Keratinocyte (primary cell): ENCODE measurements at regions not wholly inside any gene's neighbourhood (a gene's known extent, or its start where the extent isn't known, plus 50 kb on each side); places are given as distances from the start of the nearest gene placed in this dataset.
"Not testable (repeated sequence)": the region's sequence is repeated elsewhere in the genome, so short reads cannot be mapped to it uniquely, and the experiment has no call there.

Experiments
- DNase-seq: peaks from one replicate; pipeline ENCODE4 v3.0.0-alpha.2; 2011; ENCODE audit warnings: low read depth, missing footprints, low spot score
- FAIRE-seq: peaks from 2 replicates; lab custom pipeline; 2011; peaks lifted over from hg19 to GRCh38; lab: Jason Lieb, UNC
- H2AFZ ChIP-seq: 2 replicates; pipeline ENCODE4 v1.6.0; 2012; ENCODE audit warnings: low read length, control low read depth, inconsistent platforms; ENCODE audit not compliant: control insufficient read depth
- H3K27ac ChIP-seq: 2 replicates; pipeline ENCODE4 v1.5.1; 2011; ENCODE audit warnings: low read length; ENCODE audit not compliant: control insufficient read depth, insufficient read depth
- H3K27me3 ChIP-seq: 3 replicates; pipeline ENCODE4 v1.6.0; 2011; ENCODE audit warnings: low read length; ENCODE audit not compliant: control insufficient read depth, insufficient read depth; ENCODE audit errors: extremely low read depth
- H3K36me3 ChIP-seq, 2 experiments: 2 replicates in 1 of 2; 3 replicates in 1 of 2; pipeline ENCODE4 v1.5.1; 2011; ENCODE audit warnings: low read length in 2 of 2, mild to moderate bottlenecking in 1 of 2; ENCODE audit not compliant: control insufficient read depth in 2 of 2, insufficient read depth in 2 of 2; ENCODE audit errors: extremely low read depth in 1 of 2
- H3K4me1 ChIP-seq: 3 replicates; pipeline ENCODE4 v1.5.1; 2011; ENCODE audit warnings: low read length; ENCODE audit not compliant: control insufficient read depth, insufficient read depth; ENCODE audit errors: extremely low read depth
- H3K4me2 ChIP-seq: 3 replicates; pipeline ENCODE4 v1.6.0; 2011; ENCODE audit warnings: low read depth, low read length; ENCODE audit not compliant: control insufficient read depth, insufficient read depth; ENCODE audit errors: extremely low read depth
- H3K4me3 ChIP-seq, 3 experiments: fragments of 200-600 bp in 1 of 3; sonication (generic) in 1 of 3; 2 replicates in 2 of 3; 3 replicates in 1 of 3; pipeline ENCODE4 v1.5.1; 2011 to 2016; ENCODE audit warnings: low read length in 3 of 3, mild to moderate bottlenecking in 3 of 3, control low read depth in 2 of 3, inconsistent platforms in 1 of 3, low read depth in 1 of 3, mixed read lengths in 1 of 3, mixed run types in 1 of 3, moderate library complexity in 1 of 3; ENCODE audit not compliant: control insufficient read depth in 2 of 3, insufficient read depth in 2 of 3; ENCODE audit errors: extremely low read depth in 1 of 3
- H3K79me2 ChIP-seq: 2 replicates; pipeline ENCODE4 v1.6.0; 2012; ENCODE audit warnings: low read length; ENCODE audit not compliant: control insufficient read depth, insufficient read depth
- H3K9ac ChIP-seq: 3 replicates; pipeline ENCODE4 v1.6.0; 2011; ENCODE audit warnings: low read length; ENCODE audit not compliant: control insufficient read depth, insufficient read depth; ENCODE audit errors: extremely low read depth
- H3K9me1 ChIP-seq: 3 replicates; pipeline ENCODE4 v1.6.0; 2011; ENCODE audit warnings: low read length; ENCODE audit not compliant: control insufficient read depth, insufficient read depth; ENCODE audit errors: extremely low read depth
- H3K9me3 ChIP-seq: 2 replicates; pipeline ENCODE4 v1.5.1; 2012; ENCODE audit warnings: low read depth, low read length; ENCODE audit not compliant: control insufficient read depth
- H4K20me1 ChIP-seq: 3 replicates; pipeline ENCODE4 v1.6.0; 2011; ENCODE audit warnings: low read length; ENCODE audit not compliant: control insufficient read depth, insufficient read depth; ENCODE audit errors: extremely low read depth
- EZH2 ChIP-seq: IDR thresholded peaks from one replicate; pipeline ENCODE4 v1.6.1; 2012; ENCODE audit warnings: inconsistent platforms, mild to moderate bottlenecking, low read length, moderate library complexity
- dilution Hi-C: fragments of 300-500 bp; cut with MboI; formaldehyde crosslinking; loops from one replicate; pipeline ENCODE4 v1.7.0; 2020; ENCODE audit warnings: low sequenced_read_pairs; ENCODE audit not compliant: extremely low pct_ligation_motif_present
- TF ChIP-seq, protein P1 (sequence below), 3 experiments: IDR thresholded peaks in 1 of 3; conservative IDR thresholded peaks in 1 of 3; optimal IDR thresholded peaks in 1 of 3; 2 replicates in 2 of 3; 3 replicates in 1 of 3; pipeline versions ENCODE3 to v1.5.1; 2011; ENCODE audit warnings: low read length in 3 of 3, mild to moderate bottlenecking in 3 of 3, moderate library complexity in 2 of 3, control low read depth in 1 of 3, inconsistent platforms in 1 of 3; ENCODE audit not compliant: insufficient read depth in 2 of 3; ENCODE audit errors: extremely low read depth in 1 of 3

DNA sequence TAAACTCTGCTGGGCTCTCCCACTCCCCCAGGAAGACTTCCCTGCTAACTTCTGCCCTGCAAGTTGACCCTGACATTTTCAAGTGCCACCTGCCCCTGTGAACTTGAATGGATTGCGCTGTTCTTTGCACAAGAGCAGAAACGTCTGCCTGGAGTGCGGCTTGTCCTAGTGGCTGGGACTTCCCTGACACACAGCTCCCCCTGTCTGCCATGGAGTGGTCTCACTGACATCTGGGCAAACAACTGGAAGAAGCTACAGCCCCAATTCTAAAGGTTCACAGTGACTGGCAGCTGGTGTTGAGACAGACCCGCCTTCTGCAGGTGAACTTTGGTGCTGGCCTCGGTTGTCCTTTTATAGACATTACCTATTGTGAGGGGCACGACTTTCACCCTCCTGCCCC is 138.7 kb downstream of the KLRB1 start:
- H3K4me3 ChIP-seq, H3K4me2 ChIP-seq, H3K27me3 ChIP-seq, FAIRE-seq, H3K79me2 ChIP-seq, H3K9me3 ChIP-seq, H3K9me1 ChIP-seq, H3K9ac ChIP-seq, H3K36me3 ChIP-seq, H2AFZ ChIP-seq, H4K20me1 ChIP-seq, DNase-seq, dilution Hi-C loops, H3K27ac ChIP-seq, H3K4me1 ChIP-seq: not testable (repeated sequence)
- TF ChIP-seq, protein P1, sequence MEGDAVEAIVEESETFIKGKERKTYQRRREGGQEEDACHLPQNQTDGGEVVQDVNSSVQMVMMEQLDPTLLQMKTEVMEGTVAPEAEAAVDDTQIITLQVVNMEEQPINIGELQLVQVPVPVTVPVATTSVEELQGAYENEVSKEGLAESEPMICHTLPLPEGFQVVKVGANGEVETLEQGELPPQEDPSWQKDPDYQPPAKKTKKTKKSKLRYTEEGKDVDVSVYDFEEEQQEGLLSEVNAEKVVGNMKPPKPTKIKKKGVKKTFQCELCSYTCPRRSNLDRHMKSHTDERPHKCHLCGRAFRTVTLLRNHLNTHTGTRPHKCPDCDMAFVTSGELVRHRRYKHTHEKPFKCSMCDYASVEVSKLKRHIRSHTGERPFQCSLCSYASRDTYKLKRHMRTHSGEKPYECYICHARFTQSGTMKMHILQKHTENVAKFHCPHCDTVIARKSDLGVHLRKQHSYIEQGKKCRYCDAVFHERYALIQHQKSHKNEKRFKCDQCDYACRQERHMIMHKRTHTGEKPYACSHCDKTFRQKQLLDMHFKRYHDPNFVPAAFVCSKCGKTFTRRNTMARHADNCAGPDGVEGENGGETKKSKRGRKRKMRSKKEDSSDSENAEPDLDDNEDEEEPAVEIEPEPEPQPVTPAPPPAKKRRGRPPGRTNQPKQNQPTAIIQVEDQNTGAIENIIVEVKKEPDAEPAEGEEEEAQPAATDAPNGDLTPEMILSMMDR (optimal IDR thresholded peaks at IDR 0.05 in 1 of 3, IDR thresholded peaks at IDR 0.05 in 1 of 3, conservative IDR thresholded peaks at IDR 0.05 in 1 of 3; ENCODE audit: extremely low read depth in 1 of 3, insufficient read depth in 2 of 3, low read length in 3 of 3): peak; percentile 23 to 56 (median 24)

GRCh38 chr12:9468144-9468543 is 139.6 kb downstream of the KLRB1 start:
- H3K79me2 ChIP-seq, H3K4me3 ChIP-seq, H3K4me1 ChIP-seq, DNase-seq, H3K4me2 ChIP-seq, H3K27ac ChIP-seq, H4K20me1 ChIP-seq, H3K27me3 ChIP-seq, FAIRE-seq, H3K36me3 ChIP-seq, H3K9ac ChIP-seq, dilution Hi-C loops, H2AFZ ChIP-seq, H3K9me3 ChIP-seq, H3K9me1 ChIP-seq: not testable (repeated sequence)

- dilution Hi-C loops: no loop called here
- Histone ChIP-seq H3K9ac (no peak overlapping the region), H3K79me2 (no peaks in the 10 kb centered on the region), H3K4me3 (no peak overlapping the region), H4K20me1 (no peaks in the 10 kb centered on the region), H3K9me3 (no peaks in the 10 kb centered on the region), H2AFZ (no peak overlapping the region), H3K27me3 (no peaks in the 10 kb centered on the region), H3K4me1 (no peaks in the 10 kb centered on the region), H3K9me1 (no peaks in the 10 kb centered on the region), H3K27ac (no peak overlapping the region), H3K4me2 (no peak overlapping the region), H3K36me3 (no peaks in the 10 kb centered on the region)
- DNase-seq (no peak), FAIRE-seq (no peak)
- TF ChIP-seq EZH2: no peak
- TF ChIP-seq, protein P1 (optimal IDR thresholded peaks at IDR 0.05 in 1 of 3, IDR thresholded peaks at IDR 0.05 in 1 of 3, conservative IDR thresholded peaks at IDR 0.05 in 1 of 3; ENCODE audit: extremely low read depth in 1 of 3, insufficient read depth in 2 of 3, low read length in 3 of 3): no peak
Observed at GRCh38 chr12:9464408-9464807, 143.3 kb downstream of the KLRB1 start.

DNA sequence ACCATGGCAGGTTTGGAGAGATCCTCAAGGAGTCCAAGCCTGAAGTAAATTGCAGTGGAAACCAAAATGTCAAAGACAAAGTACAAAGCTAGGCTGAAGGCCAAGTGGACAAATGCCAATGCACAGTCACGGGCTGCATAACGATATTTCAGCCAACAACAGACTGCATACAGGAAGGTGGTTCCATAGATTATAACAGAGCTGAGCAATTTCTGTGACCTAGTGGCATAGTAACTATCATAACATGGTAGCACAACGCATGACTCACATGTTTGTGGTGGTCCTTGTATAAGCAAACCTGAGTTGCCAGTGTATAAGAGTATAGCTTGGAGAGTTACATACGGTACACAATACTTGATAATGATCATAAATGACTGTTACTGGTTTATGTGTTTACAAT is 152.2 kb downstream of the KLRB1 start:
- H3K4me3 ChIP-seq, dilution Hi-C loops, H4K20me1 ChIP-seq, H3K9me1 ChIP-seq, H3K36me3 ChIP-seq, H3K4me1 ChIP-seq, H3K4me2 ChIP-seq, DNase-seq, H3K27me3 ChIP-seq, H3K9me3 ChIP-seq, H3K9ac ChIP-seq, H2AFZ ChIP-seq, H3K79me2 ChIP-seq, H3K27ac ChIP-seq: not testable (repeated sequence)
- FAIRE-seq: peak; percentile 20
